Stimulated activated effector memory CD8-positive, alpha-beta T cell treated with anti-CD3 and anti-CD28 coated beads, Interleukin-12 subunit alpha, Interleukin-12 subunit beta, amount 100 ng/mL, for 72 hours (primary cell): ENCODE measurements at regions not wholly inside any gene's neighbourhood (a gene's known extent, or its start where the extent isn't known, plus 50 kb on each side); places are given as distances from the start of the nearest gene placed in this dataset.

Experiments used
- ATAC-seq: fragments of 150-1000 bp; cut with Tn5 transposase; 2 replicates; pipeline ENCODE4 v1.10.0; 2021
- DNase-seq, 2 donors: peaks; one replicate each; pipeline ENCODE4 v3.0.0; 2021 to 2022; ENCODE audit warnings: low spot score in 2 of 2
- H3K27ac Mint-ChIP-seq: one replicate; pipeline ENCODE4 v1.8.0; 2022; ENCODE audit warnings: mild to moderate bottlenecking, mixed read lengths
- H3K36me3 Mint-ChIP-seq: one replicate; pipeline ENCODE4 v1.8.0; 2022; ENCODE audit warnings: mild to moderate bottlenecking, mixed read lengths
- H3K4me1 Mint-ChIP-seq: one replicate; pipeline ENCODE4 v1.8.0; 2022; ENCODE audit warnings: mixed read lengths
- H3K4me3 Mint-ChIP-seq: one replicate; pipeline ENCODE4 v1.8.0; 2022; ENCODE audit warnings: mild to moderate bottlenecking, mixed read lengths
- H3K9me3 Mint-ChIP-seq: one replicate; pipeline ENCODE4 v1.8.0; 2022; ENCODE audit warnings: mixed read lengths

GRCh38 chr10:57507788-57508187, 759.9 kb downstream of the IPMK start:
- Mint-ChIP-seq H3K9me3 (peaks cover 9% of the 10 kb centered on the region), H3K4me3 (no peak overlapping the region), H3K36me3 (no peaks in the 10 kb centered on the region), H3K27ac (no peak overlapping the region), H3K4me1 (no peaks in the 10 kb centered on the region)
- DNase-seq (no peak), ATAC-seq (peak; percentile 45)

DNA sequence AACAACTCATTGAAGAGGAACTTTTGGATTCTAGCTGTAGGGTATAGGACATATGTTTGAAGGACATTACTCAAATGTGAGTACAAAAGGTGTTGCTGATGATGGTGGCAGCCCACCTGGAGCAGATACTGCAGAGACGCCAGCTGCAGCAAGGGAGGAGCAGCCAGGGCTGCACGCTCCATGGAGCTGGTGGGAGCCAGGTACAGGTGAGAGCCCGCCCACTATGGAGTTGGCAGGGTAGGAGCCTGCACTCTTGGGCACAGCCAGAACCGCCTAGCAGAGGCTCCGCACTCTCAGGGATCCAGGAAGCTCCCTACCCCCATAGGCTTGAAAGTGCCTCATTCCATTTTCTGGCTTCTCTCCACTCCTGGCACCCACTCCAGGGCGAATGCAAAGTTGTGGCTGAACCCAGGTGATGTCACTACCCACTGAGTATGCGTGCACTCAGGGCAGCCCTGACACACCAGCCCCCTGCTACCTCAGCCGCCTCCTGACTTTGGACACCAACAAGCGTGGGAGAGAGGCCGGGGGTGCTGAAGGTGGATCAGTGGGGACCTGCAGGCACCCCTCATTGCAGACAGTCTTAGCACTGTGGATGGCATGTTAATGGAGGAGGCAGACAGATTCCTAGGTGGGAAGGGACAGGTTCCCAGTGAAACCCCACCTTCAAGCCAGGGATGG, 761.1 kb downstream of the IPMK start:
- peak; percentile 37 for ATAC-seq
- H3K4me1 Mint-ChIP-seq, result no peaks in the 10 kb centered on the region
- no peak overlapping the region for H3K27ac Mint-ChIP-seq
- DNase-seq, result no peak
- H3K4me3 Mint-ChIP-seq, result no peak overlapping the region
- H3K9me3 Mint-ChIP-seq, result peaks cover 6% of the 10 kb centered on the region
- no peaks in the 10 kb centered on the region for H3K36me3 Mint-ChIP-seq

GRCh38 chr10:57494486-57494885, 773.2 kb downstream of the IPMK start:
- ATAC-seq (no peak), DNase-seq (no peak)
- Mint-ChIP-seq H3K9me3 (peaks cover 5% of the 10 kb centered on the region), H3K4me1 (no peaks in the 10 kb centered on the region), H3K4me3 (no peak overlapping the region), H3K36me3 (no peaks in the 10 kb centered on the region), H3K27ac (no peak overlapping the region)

DNA sequence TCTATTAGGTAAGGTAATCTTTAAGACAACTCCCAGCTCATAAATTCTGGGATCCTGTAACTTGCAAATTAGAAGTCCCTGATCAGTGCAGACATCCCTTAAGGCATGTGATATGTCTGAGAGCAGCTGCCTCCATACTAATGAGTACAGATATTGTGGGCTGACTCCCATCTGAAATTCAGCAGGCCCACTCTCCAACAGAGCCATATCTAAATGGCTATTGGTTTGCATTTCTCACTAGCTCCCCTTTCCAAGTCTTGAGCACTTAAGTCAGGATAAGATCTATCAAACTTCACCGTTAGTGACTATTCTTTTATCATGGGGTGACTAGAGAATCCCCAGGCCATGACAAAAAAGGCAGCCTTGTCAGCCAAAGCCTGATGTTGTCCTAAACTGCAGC, 785.4 kb downstream of the IPMK start:
- DNase-seq, result no peak
- Mint-ChIP-seq H3K9me3 (peaks cover 10% of the 10 kb centered on the region), H3K36me3 (no peaks in the 10 kb centered on the region), H3K4me1 (no peaks in the 10 kb centered on the region), H3K4me3 (no peak overlapping the region), H3K27ac (no peak overlapping the region)
- no peak for ATAC-seq

GRCh38 chr10:57472823-57473619, 794.7 kb downstream of the IPMK start:
- ATAC-seq (no peak), DNase-seq (no peak)
- no peak overlapping the region for H3K4me3 Mint-ChIP-seq
- peaks cover 10% of the 10 kb centered on the region for H3K9me3 Mint-ChIP-seq
- no peaks in the 10 kb centered on the region for H3K36me3 Mint-ChIP-seq
- no peaks in the 10 kb centered on the region for H3K4me1 Mint-ChIP-seq
- no peak overlapping the region for H3K27ac Mint-ChIP-seq

DNA sequence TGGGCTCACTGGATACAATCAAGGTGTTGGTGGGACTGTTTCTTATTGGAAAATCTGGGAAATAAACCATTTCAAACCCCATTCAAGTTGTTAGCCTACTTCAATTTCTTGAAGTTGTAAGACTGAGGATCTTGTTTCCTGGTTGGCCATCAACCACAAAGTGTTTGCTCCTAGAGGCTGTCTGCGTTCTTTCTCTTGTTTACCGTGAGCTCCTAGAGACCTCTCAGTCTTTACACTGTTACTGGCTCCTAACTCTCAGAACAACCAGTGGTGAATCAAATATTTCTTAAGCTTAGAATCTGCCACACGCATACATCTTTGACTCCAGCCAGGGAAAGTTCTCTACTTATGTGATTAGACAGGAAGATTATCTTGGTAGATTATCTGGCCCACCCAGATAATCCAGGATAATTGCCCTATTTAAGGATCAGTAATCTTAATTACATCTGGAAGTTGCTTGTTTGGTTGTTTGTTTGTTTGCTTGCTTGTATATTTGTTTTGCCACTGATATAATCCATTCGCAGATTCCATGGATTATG, 798.7 kb downstream of the IPMK start:
- ATAC-seq (no peak), DNase-seq (no peak)
- Mint-ChIP-seq H3K4me1 (no peaks in the 10 kb centered on the region), H3K27ac (no peak overlapping the region), H3K9me3 (peaks cover 6% of the 10 kb centered on the region), H3K4me3 (no peak overlapping the region), H3K36me3 (no peaks in the 10 kb centered on the region)

- no peak for ATAC-seq
- Mint-ChIP-seq H3K36me3 (no peaks in the 10 kb centered on the region), H3K9me3 (peaks cover 6% of the 10 kb centered on the region), H3K27ac (no peak overlapping the region), H3K4me3 (no peak overlapping the region), H3K4me1 (no peaks in the 10 kb centered on the region)
- DNase-seq, result no peak
Measured at GRCh38 chr10:57465155-57465554, 802.5 kb downstream of the IPMK start.

DNA sequence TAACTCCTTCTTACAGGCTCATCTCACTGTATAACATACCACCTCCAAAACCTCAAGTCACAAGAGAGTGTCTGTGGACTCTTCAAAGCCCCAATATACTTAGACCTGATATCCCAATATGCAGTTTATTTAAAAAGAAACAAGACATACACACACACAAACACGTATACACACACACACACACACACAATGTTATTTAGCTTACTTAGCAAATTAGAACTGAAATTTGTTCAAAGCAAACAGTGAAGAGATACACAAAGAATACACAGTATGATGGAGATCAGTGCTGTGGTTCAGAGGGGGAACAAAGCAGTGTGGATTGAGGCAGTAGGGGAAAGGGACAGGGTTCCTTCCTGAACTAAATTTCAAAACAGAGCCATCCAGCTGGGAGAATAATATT, 807.2 kb downstream of the IPMK start:
- no peak for DNase-seq
- Mint-ChIP-seq H3K36me3 (no peaks in the 10 kb centered on the region), H3K9me3 (peaks cover 11% of the 10 kb centered on the region), H3K27ac (no peak overlapping the region), H3K4me3 (no peak overlapping the region), H3K4me1 (no peaks in the 10 kb centered on the region)
- ATAC-seq, result no peak

- ATAC-seq (no peak), DNase-seq (no peak)
- no peak overlapping the region for H3K27ac Mint-ChIP-seq
- peaks cover 11% of the 10 kb centered on the region for H3K9me3 Mint-ChIP-seq
- H3K4me1 Mint-ChIP-seq, result no peaks in the 10 kb centered on the region
- H3K4me3 Mint-ChIP-seq, result no peak overlapping the region
- no peaks in the 10 kb centered on the region for H3K36me3 Mint-ChIP-seq
Measured at GRCh38 chr10:57457972-57458512, 809.7 kb downstream of the IPMK start.

DNA sequence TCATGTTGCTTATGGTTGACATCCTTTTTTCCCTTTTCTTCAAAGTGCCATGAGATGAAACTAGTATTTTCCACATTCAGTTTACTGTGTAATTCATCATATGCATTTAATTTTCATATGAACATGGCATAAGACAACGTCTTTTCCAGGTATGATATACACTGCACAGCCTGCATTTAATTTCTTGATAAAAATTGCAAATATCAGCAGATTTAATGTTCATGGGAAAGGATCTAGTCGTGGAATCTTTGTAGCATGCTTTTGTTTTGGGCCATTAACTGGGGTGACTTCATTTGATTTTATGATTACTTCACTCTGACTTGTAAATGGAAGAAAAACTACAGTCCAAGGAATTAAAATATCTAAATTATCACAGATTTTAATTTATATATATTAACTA, 837.3 kb downstream of the IPMK start:
- ATAC-seq, result no peak
- Mint-ChIP-seq H3K27ac (no peak overlapping the region), H3K4me3 (no peak overlapping the region), H3K36me3 (no peaks in the 10 kb centered on the region), H3K4me1 (no peaks in the 10 kb centered on the region), H3K9me3 (peaks cover 15% of the 10 kb centered on the region)
- no peak for DNase-seq

DNA sequence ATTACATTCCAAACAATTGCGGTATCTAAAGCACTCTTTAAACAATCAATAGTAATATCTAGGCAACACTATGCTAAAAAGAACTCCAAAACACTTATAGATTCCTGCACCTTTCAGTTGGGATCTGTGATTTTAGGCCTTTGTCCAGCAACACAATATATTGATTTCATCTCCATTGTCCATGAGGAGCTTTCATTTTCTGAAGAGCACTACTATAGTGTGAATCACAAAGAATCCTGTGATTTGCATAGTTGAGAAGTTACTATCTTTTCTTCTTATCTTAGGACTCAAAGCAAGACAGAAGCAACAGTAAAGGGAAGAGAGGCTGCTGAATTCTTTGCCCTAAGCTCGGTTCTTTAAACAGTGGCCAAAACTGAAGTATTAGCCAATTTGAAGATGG, 846.8 kb downstream of the IPMK start:
- H3K4me1 Mint-ChIP-seq, result no peaks in the 10 kb centered on the region
- no peak for DNase-seq
- peaks cover 5% of the 10 kb centered on the region for H3K9me3 Mint-ChIP-seq
- no peak overlapping the region for H3K27ac Mint-ChIP-seq
- no peaks in the 10 kb centered on the region for H3K36me3 Mint-ChIP-seq
- no peak for ATAC-seq
- H3K4me3 Mint-ChIP-seq, result no peak overlapping the region

DNA sequence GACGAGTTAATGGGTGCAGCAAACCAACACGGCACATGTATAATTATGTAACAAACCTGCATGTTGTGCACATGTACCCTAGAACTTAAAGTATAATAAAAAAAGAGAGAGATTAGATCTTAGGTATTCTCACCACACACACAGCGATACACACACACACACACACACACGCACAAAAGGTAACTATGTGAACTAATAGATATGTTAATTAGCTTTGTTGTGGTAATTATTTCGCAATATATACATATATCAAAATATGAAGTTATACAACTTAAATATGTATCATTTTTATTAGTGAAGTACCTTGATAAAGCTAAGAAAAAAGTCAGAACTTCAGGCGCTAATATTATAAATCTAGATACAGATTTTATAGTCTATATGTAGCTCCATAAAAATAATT, 849.2 kb downstream of the IPMK start:
- DNase-seq (no peak), ATAC-seq (no peak)
- Mint-ChIP-seq H3K4me1 (no peaks in the 10 kb centered on the region), H3K4me3 (no peak overlapping the region), H3K36me3 (no peaks in the 10 kb centered on the region), H3K27ac (no peak overlapping the region), H3K9me3 (peaks cover 8% of the 10 kb centered on the region)

DNA sequence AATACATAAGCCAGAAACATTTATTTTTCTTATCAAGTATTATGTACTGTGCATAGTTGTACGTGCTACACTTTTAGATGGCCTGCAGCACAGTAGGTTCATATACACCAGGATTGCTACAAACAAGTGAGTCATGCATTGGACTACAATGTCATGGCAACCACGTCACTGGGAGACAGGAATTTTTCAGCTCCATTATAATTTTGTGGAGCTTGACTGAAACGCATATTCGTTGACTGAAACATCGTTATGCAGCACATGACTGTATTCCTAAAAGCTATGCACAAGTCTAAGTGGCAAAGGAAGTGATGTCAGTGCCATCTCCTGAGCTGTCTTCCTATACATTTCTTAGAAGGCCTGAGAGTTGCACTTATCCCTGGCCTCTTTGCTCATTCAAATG, 871.8 kb downstream of the IPMK start:
- H3K9me3 Mint-ChIP-seq, result peaks cover 10% of the 10 kb centered on the region
- H3K36me3 Mint-ChIP-seq, result no peaks in the 10 kb centered on the region
- no peak for ATAC-seq
- no peak overlapping the region for H3K27ac Mint-ChIP-seq
- DNase-seq, result no peak
- H3K4me1 Mint-ChIP-seq, result no peaks in the 10 kb centered on the region
- H3K4me3 Mint-ChIP-seq, result no peak overlapping the region

DNA sequence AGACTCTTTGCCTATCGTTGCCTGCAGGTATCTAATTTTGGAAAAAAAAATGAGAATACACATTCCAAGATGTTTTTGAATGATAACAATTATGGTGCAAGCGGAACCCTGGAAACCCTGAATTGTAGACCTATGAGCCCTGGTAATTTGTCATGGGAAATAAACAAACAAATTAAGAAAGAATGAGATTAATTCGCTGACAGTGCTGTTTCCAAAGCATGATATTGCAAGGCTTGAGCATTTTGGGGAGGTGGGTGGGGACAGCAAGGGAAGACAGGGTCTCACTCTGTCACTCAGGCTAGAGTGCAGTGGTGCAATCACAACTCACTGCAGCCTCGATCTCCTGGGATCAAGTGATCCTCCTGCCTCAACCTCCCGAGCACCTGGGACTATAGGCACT, 900.3 kb downstream of the IPMK start:
- H3K36me3 Mint-ChIP-seq, result no peaks in the 10 kb centered on the region
- H3K27ac Mint-ChIP-seq, result no peak overlapping the region

DNA sequence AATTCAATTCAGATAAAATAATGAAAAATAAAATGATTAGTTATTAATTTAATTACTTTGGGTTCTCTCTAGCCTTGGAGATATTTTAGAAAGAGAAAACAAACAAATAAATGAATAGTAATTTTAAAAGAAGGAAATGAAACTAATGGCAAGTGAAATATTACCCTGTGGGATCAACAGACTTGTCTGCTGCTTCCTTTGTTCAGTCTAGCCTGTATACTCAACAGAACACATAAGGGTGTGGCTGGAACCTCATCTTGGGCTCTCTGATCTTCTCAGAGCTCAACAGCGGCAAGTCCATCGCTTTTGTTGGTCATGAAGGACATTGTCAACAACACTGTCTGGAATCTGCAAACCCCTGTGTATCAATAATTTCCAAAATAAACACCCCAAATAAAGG, 904.9 kb downstream of the IPMK start:
- H3K4me1 Mint-ChIP-seq, result no peaks in the 10 kb centered on the region
- no peak for ATAC-seq
- no peaks in the 10 kb centered on the region for H3K9me3 Mint-ChIP-seq
- no peak overlapping the region for H3K27ac Mint-ChIP-seq
- no peak overlapping the region for H3K4me3 Mint-ChIP-seq
- H3K36me3 Mint-ChIP-seq, result no peaks in the 10 kb centered on the region
- no peak for DNase-seq

More for the DNA sequence above, 900.3 kb downstream of the IPMK start:
- DNase-seq (no peak), ATAC-seq (no peak)
- Mint-ChIP-seq H3K4me1 (no peaks in the 10 kb centered on the region), H3K9me3 (peaks cover 6% of the 10 kb centered on the region), H3K4me3 (no peak overlapping the region)
